Motor neuron (in vitro differentiated cells): ENCODE measurements at regions not wholly inside any gene's neighbourhood (a gene's known extent, or its start where the extent isn't known, plus 50 kb on each side); places are given as distances from the start of the nearest gene placed in this dataset.
A peak's percentile ranks its signal among the peaks of the same experiment; 100 is the strongest.
"Not testable (repeated sequence)": the region's sequence is repeated elsewhere in the genome, so short reads cannot be mapped to it uniquely, and the experiment has no call there.

Source experiments
- ATAC-seq, 8 experiments: fragments of 200-7000 bp; cut with Tn5 transposase; replicated peaks in 6 of 8; 2 replicates each; pipeline ENCODE4 v1.8.0; 2021; ENCODE audit warnings: mild to moderate bottlenecking in 8 of 8, moderate library complexity in 8 of 8
- H3K27ac ChIP-seq, 2 donors: fragments of 250-450 bp; sonication (Bioruptor Pico); 2 replicates each; pipeline ENCODE4 v1.9.0; 2021; ENCODE audit warnings: antibody characterized with exemption in 2 of 2, mild to moderate bottlenecking in 2 of 2, moderate library complexity in 1 of 2
- H3K4me1 ChIP-seq, 2 donors: fragments of 250-450 bp; sonication (Bioruptor Pico); replicated peaks in 1 of 2; 2 replicates each; pipeline ENCODE4 v1.6.1; 2021; ENCODE audit warnings: antibody characterized with exemption in 2 of 2, mild to moderate bottlenecking in 2 of 2, moderate library complexity in 1 of 2
- H3K4me3 ChIP-seq, 5 donors: fragments of 250-450 bp; sonication (Bioruptor Pico); 2 replicates each; pipeline ENCODE4 v1.9.0; 2021; ENCODE audit warnings: antibody characterized with exemption in 5 of 5, mild to moderate bottlenecking in 5 of 5, moderate library complexity in 4 of 5
- WGBS, 10 experiments: fragments of 450-650 bp; shearing (Covaris generic); methylation state at CpG; one replicate each; pipeline ENCODE4 v1.0.0; 2022; 5-methylcytosine and 5-hydroxymethylcytosine counted together
- in situ Hi-C, 9 experiments: fragments of 400-800 bp; cut with MboI; loops; one replicate each; pipeline ENCODE4 v1.15.0; 2021; ENCODE audit warnings: low sequenced_read_pairs in 9 of 9, low pct_unique_long_range_greater_than_20kb in 2 of 9; ENCODE audit not compliant: unreplicated experiment in 9 of 9

DNA sequence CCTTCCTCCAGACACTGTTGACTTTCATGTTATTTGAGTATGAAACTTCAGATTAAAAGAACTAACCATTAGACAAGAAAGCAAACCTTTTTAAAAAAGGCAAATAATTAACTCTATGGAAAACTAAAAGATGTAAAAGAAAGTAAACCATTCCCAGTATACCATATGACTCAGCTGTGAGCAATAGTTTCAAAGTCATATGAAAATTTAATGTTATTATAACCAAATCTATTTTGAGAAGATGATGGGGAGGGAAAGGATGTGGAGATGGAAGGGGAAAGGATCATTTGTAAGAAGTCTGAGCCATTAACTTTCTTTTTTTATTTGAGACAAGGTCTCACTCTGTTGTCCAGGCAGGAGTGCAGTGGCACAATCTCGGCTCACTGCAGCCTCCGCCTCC lies 131.8 kb downstream of the IRX5 start:
- H3K27ac ChIP-seq: no peak overlapping the region
- H3K4me1 ChIP-seq: no peaks in the 10 kb centered on the region
- in situ Hi-C loops: no loop called here
- ATAC-seq: peak in 2 of 8 experiments; percentile 51 to 58
- H3K4me3 ChIP-seq: no peak overlapping the region
- WGBS, 10 experiments: 80 to 100% methylated on average over 1 to 2 of the region's 2 CpGs; no CpG with 5 or more reads in 8 of the 10 experiments

DNA sequence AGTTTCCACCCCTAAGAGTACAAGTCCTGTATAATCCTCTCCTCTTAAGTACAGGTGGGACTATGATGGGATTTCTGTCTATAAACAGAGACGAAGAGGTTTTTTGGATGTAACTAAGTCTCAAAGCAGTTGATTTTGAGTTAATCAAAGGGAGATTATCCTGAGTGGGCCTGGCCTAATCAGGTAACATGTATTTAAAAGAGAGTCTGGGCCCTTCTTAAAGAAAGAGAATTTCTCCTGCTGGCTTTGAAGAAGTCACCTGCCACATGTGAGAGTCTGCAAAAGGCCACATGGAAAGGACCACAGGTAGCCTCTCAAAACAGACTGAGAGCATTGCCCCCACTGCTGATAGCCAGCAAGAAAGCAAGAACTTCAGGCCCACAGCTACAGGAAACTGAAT lies 142.3 kb downstream of the IRX5 start:
- no peak overlapping the region for H3K27ac ChIP-seq
- no peak for ATAC-seq
- 80 to 100% (median 100%) methylated on average over 1 of the region's 1 CpG; no CpG with 5 or more reads in 6 of the 10 experiments for WGBS, 10 experiments
- in situ Hi-C loops: no loop called here
- H3K4me3 ChIP-seq: no peak overlapping the region
- no peaks in the 10 kb centered on the region for H3K4me1 ChIP-seq

DNA sequence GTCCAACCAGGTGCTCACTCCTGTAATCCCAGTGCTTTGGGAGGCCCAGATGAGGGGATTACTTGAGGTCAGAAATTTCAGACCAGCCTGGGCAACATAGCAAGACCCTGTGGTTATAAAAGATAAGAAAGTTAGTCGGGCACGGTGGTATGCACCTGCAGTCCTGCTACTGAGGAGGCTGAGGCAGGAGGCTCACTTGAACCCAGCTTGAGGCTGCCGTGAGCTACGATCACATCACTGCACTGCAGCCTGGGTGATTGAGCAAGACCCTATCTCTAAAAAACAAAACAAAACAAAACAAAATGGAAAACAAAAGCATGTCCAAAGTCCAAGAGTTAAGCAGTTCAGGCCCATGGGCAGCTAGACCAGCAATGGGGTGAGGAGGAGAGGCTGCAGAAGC lies 143.2 kb downstream of the IRX5 start:
- in situ Hi-C loops: no loop called here
- ATAC-seq: no peak
- WGBS, 10 experiments: 73 to 96% (median 83%) methylated on average over 1 to 4 of the region's 4 CpGs; no CpG with 5 or more reads in 4 of the 10 experiments
- Histone ChIP-seq H3K4me1 (no peaks in the 10 kb centered on the region), H3K27ac (no peak overlapping the region), H3K4me3 (no peak overlapping the region)

DNA sequence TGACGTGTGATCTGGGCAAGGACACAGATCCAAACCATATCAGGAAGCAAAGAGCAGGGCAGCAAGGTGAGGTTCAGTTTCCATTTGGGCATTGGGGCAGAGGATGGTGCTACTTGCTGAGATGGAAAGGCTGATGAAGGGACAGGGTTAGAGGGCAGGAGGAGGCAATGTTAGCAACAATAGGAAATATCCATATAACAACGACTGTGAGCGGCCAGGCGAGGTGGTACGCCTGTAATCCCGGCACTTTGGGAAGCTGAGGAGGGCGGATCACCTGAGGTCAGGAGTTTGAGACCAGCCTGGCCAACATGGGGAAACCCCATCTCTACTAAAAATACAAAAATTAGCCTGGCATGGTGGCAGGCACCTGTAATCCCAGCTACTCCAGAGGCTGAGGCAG lies 144.5 kb downstream of the IRX5 start:
- H3K4me3 ChIP-seq, in situ Hi-C loops, ATAC-seq, H3K4me1 ChIP-seq, H3K27ac ChIP-seq: not testable (repeated sequence)
- WGBS, 10 experiments: 70 to 100% (median 94%) methylated on average over 1 to 6 of the region's 7 CpGs; no CpG with 5 or more reads in 4 of the 10 experiments

DNA sequence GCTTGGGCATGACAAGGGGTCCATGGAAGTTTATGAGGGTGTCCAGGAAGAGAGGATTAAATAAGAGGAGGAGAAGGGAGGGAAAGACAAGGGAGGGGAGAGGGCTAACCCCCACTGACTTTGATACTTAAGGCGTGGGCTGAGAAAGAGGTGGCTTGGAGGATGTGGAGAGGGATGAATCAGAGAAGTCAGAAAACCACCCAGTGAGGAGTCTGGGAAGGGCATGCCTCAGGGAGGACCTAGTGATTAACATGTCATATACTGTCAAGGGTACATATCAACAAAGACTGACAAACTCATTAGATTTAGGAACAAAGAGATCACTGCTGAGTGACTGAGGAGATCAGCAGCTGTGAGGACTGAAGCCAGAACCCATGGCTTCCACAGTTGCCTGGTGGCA lies 145.4 kb downstream of the IRX5 start:
- 83 to 100% (median 83%) methylated on average over 1 of the region's 1 CpG; no CpG with 5 or more reads in 7 of the 10 experiments for WGBS, 10 experiments
- Histone ChIP-seq H3K4me1 (no peaks in the 10 kb centered on the region), H3K27ac (no peak overlapping the region), H3K4me3 (no peak overlapping the region)
- in situ Hi-C loops: no loop called here
- peak in 2 of 8 experiments; percentile 96 to 97 for ATAC-seq

DNA sequence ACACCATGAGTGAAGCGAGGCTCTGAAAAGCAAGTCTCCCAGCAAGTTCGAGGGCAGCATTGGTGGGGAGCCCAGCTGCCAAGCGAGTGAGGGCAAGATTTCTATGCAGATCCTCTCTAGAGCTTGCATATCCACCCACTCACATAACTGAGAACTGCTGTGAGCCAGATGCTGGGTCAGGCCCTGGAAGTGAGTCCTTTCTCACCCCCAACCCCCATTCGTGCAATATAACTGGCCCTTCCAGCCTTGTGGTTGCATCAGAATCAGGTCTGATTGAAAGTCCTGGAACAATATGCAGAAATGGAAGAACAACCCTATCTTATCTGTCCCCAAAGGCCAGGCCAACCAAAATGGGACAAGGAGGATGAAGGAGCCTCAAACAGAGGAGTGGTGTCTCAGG lies 146.6 kb downstream of the IRX5 start:
- no peak overlapping the region for H3K27ac ChIP-seq
- peaks cover 4% of the 10 kb centered on the region in 2 donors for H3K4me1 ChIP-seq
- in situ Hi-C loops: no loop called here
- peak in 3 of 8 experiments; percentile 15 to 43 (median 31) for ATAC-seq
- 40 to 87% (median 45%) methylated on average over 1 to 3 of the region's 4 CpGs; no CpG with 5 or more reads in 7 of the 10 experiments for WGBS, 10 experiments
- H3K4me3 ChIP-seq: no peak overlapping the region

DNA sequence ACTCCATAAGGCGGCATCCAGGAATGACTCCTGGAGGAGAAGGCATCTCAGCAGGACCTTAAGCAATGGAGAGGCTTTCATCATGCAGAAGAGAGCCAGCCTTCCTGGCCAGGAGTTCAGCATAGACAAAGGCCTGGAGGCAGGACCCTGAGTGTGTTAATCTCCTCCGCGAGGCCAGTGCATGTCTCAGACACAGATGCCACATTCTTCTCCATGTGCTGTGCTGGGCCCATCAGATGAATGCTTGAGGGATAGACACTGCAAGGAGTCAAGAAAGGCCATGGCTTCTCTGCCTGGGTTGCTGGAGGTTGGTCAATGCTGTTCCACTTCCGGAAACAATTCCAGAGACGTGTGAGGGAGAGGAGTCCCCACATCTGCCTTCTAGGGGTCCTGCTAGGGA lies 147.5 kb downstream of the IRX5 start:
- H3K4me1 ChIP-seq: peaks cover 8 to 9% of the 10 kb centered on the region in 2 donors
- no peak overlapping the region for H3K4me3 ChIP-seq
- in situ Hi-C loops: no loop called here
- ATAC-seq: no peak
- no peak overlapping the region for H3K27ac ChIP-seq
- WGBS, 10 experiments: 79 to 100% (median 85%) methylated on average over 1 to 5 of the region's 5 CpGs; no CpG with 5 or more reads in 3 of the 10 experiments

DNA sequence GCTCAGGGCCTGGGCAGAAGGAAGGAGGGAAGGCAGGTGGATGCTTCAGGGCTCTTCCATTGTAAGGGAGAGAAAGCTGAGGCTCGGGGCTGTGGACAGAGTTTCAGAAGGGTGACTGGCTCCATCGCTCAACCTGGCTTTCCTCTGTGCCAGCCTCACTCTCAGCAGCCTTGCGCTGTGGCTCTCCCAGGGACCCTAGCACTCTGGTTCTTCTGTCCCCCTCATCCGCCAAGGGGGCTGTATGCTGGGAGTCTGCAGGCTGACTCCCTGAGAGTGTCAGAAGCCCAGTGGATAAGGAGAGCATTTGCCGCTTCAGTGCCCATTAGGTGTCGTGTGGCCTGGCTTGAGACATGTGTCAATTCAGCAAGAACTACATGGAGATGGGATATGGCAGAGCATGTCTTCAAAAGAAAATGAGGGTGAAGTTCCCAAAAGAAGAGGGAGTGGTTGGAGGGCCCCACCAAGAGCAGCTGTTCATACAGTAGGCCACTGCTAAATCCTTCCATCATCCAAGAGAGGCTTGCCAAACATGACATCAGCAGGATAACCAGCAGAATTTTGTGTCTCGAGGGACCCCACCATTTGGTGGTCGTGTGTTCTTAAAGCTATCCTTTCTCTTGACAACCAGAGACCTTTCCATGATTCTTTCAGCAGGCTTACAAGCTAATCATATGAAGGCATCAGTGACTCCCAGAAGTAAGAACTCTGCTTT lies 148.2 kb downstream of the IRX5 start:
- no peak for ATAC-seq
- Histone ChIP-seq H3K4me1 (peaks cover 8 to 9% of the 10 kb centered on the region in 2 donors), H3K4me3 (no peak overlapping the region), H3K27ac (no peak overlapping the region)
- 0 to 100% (median 64%) methylated on average over 1 to 4 of the region's 8 CpGs for WGBS, 10 experiments
- in situ Hi-C loops: no loop called here

DNA sequence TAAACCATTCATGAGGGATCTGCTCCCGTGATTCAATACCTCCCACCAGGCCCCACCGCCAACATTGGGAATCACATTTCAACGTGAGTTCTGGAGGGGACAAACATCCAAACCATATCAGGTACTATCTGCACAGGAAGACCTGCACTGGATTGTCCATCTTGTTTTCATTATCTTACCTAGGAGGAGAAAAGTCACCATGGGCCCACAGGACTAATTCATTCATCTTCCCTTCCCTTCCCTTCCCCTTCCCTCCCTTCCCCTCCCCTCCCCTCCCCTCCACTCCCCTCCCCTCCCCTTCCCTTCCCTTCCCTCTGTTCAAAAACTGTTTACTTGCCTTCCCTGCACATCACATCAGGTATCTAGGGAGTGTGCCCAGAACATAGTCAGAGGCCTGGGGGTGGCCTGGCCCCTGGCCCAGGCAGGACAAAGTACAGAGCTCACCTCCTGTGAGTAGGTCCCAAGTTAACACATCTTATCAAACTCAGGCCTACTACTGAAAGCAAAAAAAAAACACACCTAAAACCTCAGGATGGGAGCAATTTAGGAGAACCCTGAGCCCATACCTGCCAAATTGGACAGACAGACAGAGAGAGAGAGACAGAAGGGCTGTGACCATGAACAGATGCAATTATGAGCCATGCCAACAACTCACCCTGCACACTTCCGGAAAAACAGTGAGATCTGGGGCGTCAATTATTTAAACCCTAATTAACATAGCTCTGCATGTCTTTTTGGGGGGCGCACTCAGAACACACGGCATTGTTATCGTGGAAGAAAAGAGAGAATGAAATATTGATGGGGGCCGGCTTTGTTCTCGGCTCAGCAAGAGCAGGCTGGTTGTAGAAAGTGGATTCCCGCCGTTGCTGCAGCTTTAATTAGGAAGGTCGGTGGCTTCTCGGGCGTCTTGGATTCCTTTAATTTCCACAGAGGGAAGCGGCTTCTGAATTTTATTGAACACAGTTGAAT lies 151.2 kb downstream of the IRX5 start:
- peak in 2 of 8 experiments; percentile 33 to 41 for ATAC-seq
- Histone ChIP-seq H3K4me1 (peaks cover 8 to 9% of the 10 kb centered on the region in 2 donors), H3K4me3 (no peak overlapping the region), H3K27ac (no peak overlapping the region)
- in situ Hi-C loops: no loop called here
- 13 to 86% (median 42%) methylated on average over 1 to 15 of the region's 16 CpGs; no CpG with 5 or more reads in 2 of the 10 experiments for WGBS, 10 experiments

DNA sequence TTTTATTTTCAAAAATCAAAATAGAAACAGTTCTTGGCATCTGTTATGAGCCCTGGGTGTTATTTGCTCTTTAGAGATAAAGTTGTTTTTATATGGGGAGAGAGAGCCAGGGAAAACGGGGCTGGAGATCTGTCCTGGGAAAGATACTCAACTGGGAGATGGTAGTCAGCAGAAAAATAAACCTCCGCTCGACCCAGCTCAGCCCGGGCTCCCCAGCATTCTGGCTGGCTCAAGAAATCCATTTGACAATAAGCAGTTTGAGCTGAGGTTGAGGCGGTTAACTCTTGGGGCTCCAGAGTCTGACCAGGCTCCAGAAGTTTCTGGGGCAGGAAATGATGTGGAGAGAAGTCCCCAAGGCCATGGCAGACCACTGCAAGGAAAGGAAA lies 151.9 kb downstream of the IRX5 start:
- peaks cover 8 to 9% of the 10 kb centered on the region in 2 donors for H3K4me1 ChIP-seq
- no peak for ATAC-seq
- in situ Hi-C loops: no loop called here
- no peak overlapping the region for H3K27ac ChIP-seq
- 29 to 100% (median 60%) methylated on average over 1 to 4 of the region's 5 CpGs; no CpG with 5 or more reads in 3 of the 10 experiments for WGBS, 10 experiments
- H3K4me3 ChIP-seq: no peak overlapping the region

DNA sequence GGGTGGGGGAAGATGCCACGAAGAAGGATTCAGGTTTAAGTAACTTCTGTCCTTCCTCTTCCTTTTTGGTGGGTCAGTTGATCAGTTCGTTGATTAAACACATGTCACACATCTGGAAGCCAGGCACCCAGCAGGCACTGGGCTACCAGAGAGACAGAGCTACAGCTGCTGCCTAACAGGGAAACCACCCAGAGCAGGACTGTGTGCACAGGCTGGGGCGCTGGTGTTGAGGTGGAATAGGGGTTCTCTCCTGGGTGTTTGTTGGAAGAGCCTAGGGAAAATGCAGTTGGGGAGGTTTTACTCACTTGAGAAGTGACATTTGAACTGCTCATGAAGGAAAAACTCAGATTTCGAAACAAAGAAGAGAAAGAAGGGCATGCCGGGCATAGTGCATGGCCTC lies 152.4 kb downstream of the IRX5 start:
- in situ Hi-C loops: no loop called here
- Histone ChIP-seq H3K27ac (no peak overlapping the region), H3K4me3 (no peak overlapping the region), H3K4me1 (peaks cover 8 to 9% of the 10 kb centered on the region in 2 donors)
- peak in 1 of 8 experiments; percentile 73 for ATAC-seq
- WGBS, 10 experiments: 53 to 100% (median 93%) methylated on average over 1 to 3 of the region's 5 CpGs; no CpG with 5 or more reads in 4 of the 10 experiments

DNA sequence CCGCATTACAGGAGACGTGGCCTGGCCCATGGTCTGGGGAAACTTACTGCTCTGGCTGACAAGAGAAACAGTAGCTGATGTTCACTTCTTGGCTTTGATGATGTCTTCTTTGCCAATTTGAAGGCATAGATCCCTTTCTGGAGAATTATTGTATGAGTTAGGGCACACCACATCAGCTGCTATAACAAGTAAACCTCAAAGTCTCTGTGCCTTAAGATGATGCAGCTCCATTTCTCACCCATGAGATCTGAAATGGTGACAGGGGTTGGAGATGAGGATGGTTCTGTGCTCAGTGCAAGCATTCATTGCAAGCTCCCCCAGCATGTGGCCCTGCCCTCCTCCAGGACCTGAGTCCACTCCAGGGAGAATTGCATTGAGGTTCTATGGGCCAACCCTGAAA lies 157.4 kb downstream of the IRX5 start:
- ATAC-seq: no peak
- H3K27ac ChIP-seq: no peak overlapping the region
- 100% methylated on average over 1 to 2 of the region's 2 CpGs; no CpG with 5 or more reads in 8 of the 10 experiments for WGBS, 10 experiments
- no peak overlapping the region for H3K4me3 ChIP-seq
- H3K4me1 ChIP-seq: no peaks in the 10 kb centered on the region
- in situ Hi-C loops: no loop called here

DNA sequence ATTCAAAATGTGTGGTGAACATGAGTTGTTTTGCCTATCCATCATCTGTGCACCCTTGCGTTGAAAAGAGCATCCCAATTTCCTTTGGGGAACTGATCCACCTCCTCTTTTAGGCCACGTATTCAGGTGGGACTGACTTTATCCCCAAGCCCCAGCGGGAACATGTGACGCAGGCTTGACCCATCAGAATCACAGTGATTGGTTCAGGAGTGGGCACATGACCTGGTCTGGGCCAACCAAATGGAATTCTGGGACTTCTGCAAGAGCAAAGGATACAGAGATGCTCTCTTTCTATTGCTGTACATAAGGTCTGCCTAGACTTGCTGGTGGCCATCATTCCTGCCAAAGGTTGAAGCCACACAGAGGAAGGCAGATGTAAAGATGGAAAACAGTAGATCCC lies 158.9 kb downstream of the IRX5 start:
- in situ Hi-C loops: no loop called here
- WGBS, 10 experiments: 58 to 100% (median 84%) methylated on average over 2 to 4 of the region's 4 CpGs; no CpG with 5 or more reads in 4 of the 10 experiments
- Histone ChIP-seq H3K27ac (no peak overlapping the region), H3K4me3 (no peak overlapping the region), H3K4me1 (no peaks in the 10 kb centered on the region)
- ATAC-seq: no peak
